ENCODE measurements at regions not wholly inside any gene's neighbourhood (a gene's known extent, or its start where the extent isn't known, plus 50 kb on each side); places are given as distances from the start of the nearest gene placed in this dataset.

GRCh38 chr3:159144472-159144871, 342.6 kb downstream of the MFSD1 start:
- no peak for TF ChIP-seq CTCF (IDR thresholded peaks at IDR 0.05; ENCODE audit: poor library complexity, severe bottlenecking)
- TF ChIP-seq RAD21 (conservative IDR thresholded peaks at IDR 0.05), result no peak
- TF ChIP-seq POLR2AphosphoS5 (IDR thresholded peaks at IDR 0.05), result no peak

All from neural cell (in vitro differentiated cells).